GM12872 (cell line): ENCODE measurements at regions not wholly inside any gene's neighbourhood (a gene's known extent, or its start where the extent isn't known, plus 50 kb on each side); places are given as distances from the start of the nearest gene placed in this dataset.

Experiments
- CTCF ChIP-seq: IDR thresholded peaks from 3 replicates; pipeline ENCODE4 v1.5.1; 2011; ENCODE audit warnings: low read depth, mild to moderate bottlenecking, low read length, moderate library complexity; ENCODE audit not compliant: insufficient read depth

GRCh38 chr3:22920006-22920405 lies 283.1 kb upstream of the UBE2E2 start:
- TF ChIP-seq CTCF: no peak

- TF ChIP-seq CTCF: peak; percentile 22; the same call in 1 of the 3 replicates
These were observed 280.8 kb upstream of the UBE2E2 start for GRCh38 chr3:22922317-22922716.

- no peak for TF ChIP-seq CTCF
These were observed 279.4 kb upstream of the UBE2E2 start for GRCh38 chr3:22923711-22924110.

- no peak for TF ChIP-seq CTCF
These were observed 274.7 kb upstream of the UBE2E2 start for GRCh38 chr3:22928216-22929110.

GRCh38 chr3:22933051-22933840 lies 269.9 kb upstream of the UBE2E2 start:
- TF ChIP-seq CTCF: no peak

- TF ChIP-seq CTCF: no peak
These were observed 269.3 kb upstream of the UBE2E2 start for GRCh38 chr3:22933841-22934116.

GRCh38 chr3:22935040-22935439 lies 268.1 kb upstream of the UBE2E2 start:
- no peak for TF ChIP-seq CTCF
